ENCODE measurements at regions not wholly inside any gene's neighbourhood (a gene's known extent, or its start where the extent isn't known, plus 50 kb on each side); places are given as distances from the start of the nearest gene placed in this dataset.

DNA sequence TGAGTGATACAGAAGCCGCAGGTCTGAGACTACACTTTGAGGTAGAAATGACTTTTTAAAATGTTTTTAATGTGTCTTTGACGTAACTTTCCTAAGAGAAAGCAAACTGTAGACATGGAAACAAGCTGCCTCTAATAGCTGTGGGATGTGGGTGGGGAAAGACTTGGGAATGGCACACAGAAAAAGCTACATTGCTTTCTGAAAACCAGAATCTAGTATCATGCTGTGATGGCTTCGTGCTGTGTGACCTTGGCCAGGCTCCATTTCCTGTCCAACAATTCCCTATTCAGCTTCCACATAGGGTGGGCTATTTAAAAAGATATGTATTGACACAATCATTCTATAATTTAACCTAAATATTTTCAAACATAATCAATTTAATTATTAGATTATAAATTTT is 909.1 kb downstream of the NCAM2 start:
- H3K4me3 ChIP-seq (ENCODE audit: low read length): no peak overlapping the region
- peaks cover 6% of the 10 kb centered on the region for H3K9me3 ChIP-seq (replicated peaks; ENCODE audit: control insufficient read depth, low read depth, low read length)
- no peak for DNase-seq
- WGBS (ENCODE audit: insufficient coverage): 67% methylated on average over 2 of the region's 3 CpGs
- H3K27ac ChIP-seq (ENCODE audit: low read length): no peak overlapping the region
- H3K27me3 ChIP-seq (ENCODE audit: control insufficient read depth, insufficient read depth, low read length): no peaks in the 10 kb centered on the region
- no peaks in the 10 kb centered on the region for H3K36me3 ChIP-seq (ENCODE audit: control insufficient read depth, insufficient read depth, low read length)
- no peaks in the 10 kb centered on the region for H3K4me1 ChIP-seq (ENCODE audit: control insufficient read depth, insufficient read depth, low read length)

DNA sequence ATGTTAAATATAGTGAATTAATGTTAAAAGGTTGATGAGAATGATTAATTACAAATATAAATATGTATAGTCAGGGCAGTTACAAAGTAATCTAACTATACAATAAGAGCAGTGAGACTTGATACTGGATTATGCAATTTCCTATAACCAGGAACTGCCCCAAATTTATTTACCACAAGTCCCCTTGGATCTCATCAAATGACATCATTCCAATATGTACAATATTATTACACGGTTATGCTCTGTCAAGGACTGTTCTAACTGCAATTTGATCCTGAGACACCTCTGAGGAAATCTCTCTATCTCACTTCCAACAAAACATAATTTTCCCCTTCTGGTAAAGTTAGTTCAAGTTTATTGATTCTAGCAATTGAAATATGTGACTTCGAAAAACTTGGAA is 917.6 kb downstream of the NCAM2 start:
- H3K36me3 ChIP-seq (ENCODE audit: control insufficient read depth, insufficient read depth, low read length): no peaks in the 10 kb centered on the region
- H3K4me1 ChIP-seq (ENCODE audit: control insufficient read depth, insufficient read depth, low read length): no peaks in the 10 kb centered on the region
- WGBS (ENCODE audit: insufficient coverage): no CpG with 5 or more reads among the region's 2 CpGs
- H3K27ac ChIP-seq (ENCODE audit: low read length): no peak overlapping the region
- no peaks in the 10 kb centered on the region for H3K9me3 ChIP-seq (replicated peaks; ENCODE audit: control insufficient read depth, low read depth, low read length)
- H3K4me3 ChIP-seq (ENCODE audit: low read length): no peak overlapping the region
- peak; percentile 73 for DNase-seq
- H3K27me3 ChIP-seq (ENCODE audit: control insufficient read depth, insufficient read depth, low read length): no peaks in the 10 kb centered on the region

DNA sequence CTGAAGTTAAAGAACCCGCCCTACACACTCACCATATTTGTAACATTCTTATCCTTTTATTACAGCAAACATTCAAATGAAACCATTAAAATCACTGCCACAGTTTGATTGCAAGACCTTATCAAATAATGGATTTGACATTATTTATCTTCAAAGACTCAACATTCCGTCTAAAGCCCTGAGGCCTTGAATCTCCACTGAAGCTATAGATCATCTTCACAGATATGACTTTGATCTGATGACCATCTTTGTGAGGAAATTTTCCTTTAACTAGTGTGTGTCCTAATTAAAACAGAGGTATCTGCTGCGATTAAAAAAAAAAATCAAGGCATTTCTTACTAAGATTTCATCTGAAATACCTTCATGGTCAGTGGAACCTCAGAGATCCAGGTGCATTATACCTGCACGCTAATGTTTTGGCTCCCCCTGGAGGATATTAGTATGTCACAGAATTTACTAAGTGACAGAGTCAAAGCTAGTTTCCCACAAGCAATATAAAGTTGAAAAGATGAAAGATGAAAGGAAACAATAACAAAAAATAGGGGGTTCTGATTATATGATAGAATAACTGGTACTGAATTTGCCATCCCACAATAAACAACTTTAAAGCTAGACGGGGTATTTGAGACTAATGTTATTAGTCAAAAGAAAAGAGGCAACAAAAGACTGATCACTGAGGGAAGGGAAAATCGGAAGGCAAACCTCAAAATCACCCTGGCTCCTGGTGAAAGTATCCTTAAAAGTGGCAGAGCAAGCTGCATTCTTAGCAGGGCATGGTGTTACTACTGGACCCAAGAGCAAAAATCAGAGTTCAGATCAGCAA is 923.4 kb downstream of the NCAM2 start:
- WGBS (ENCODE audit: insufficient coverage): 64% methylated on average over 2 of the region's 6 CpGs
- peak; percentile 11 for DNase-seq
- H3K36me3 ChIP-seq (ENCODE audit: control insufficient read depth, insufficient read depth, low read length): no peaks in the 10 kb centered on the region
- H3K9me3 ChIP-seq (replicated peaks; ENCODE audit: control insufficient read depth, low read depth, low read length): no peaks in the 10 kb centered on the region
- H3K27ac ChIP-seq (ENCODE audit: low read length): no peak overlapping the region
- no peaks in the 10 kb centered on the region for H3K4me1 ChIP-seq (ENCODE audit: control insufficient read depth, insufficient read depth, low read length)
- H3K27me3 ChIP-seq (ENCODE audit: control insufficient read depth, insufficient read depth, low read length): no peaks in the 10 kb centered on the region
- H3K4me3 ChIP-seq (ENCODE audit: low read length): no peak overlapping the region

DNA sequence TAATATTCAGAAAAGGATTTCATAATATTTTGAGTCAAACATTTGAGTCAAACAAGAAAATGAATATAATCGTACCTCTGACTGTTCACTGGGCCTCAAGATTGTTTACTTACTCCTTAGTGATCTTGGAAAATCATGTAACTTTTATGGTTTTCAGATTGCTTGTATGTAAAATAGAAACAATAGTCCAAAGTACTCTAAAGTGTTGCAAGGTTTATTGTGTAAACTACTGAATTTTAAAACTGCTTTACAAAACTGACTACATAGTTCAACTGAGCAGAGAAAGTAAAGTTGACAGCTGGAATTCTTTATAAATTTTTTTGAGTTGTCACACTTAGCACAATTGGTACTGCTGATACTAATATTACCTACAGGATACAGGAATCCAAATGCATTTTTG is 931.0 kb downstream of the NCAM2 start:
- Histone ChIP-seq H3K27me3 (ENCODE audit: control insufficient read depth, insufficient read depth, low read length) (no peaks in the 10 kb centered on the region), H3K4me3 (ENCODE audit: low read length) (no peak overlapping the region), H3K36me3 (ENCODE audit: control insufficient read depth, insufficient read depth, low read length) (no peaks in the 10 kb centered on the region), H3K27ac (ENCODE audit: low read length) (no peak overlapping the region), H3K9me3 (replicated peaks; ENCODE audit: control insufficient read depth, low read depth, low read length) (no peaks in the 10 kb centered on the region), H3K4me1 (ENCODE audit: control insufficient read depth, insufficient read depth, low read length) (no peaks in the 10 kb centered on the region)
- WGBS (ENCODE audit: insufficient coverage): no CpG with 5 or more reads among the region's 1 CpG
- DNase-seq: no peak

GRCh38 chr21:21929789-21930188 is 931.6 kb downstream of the NCAM2 start:
- WGBS (ENCODE audit: insufficient coverage): 87% methylated on average over 4 of the region's 4 CpGs
- H3K36me3 ChIP-seq (ENCODE audit: control insufficient read depth, insufficient read depth, low read length): no peaks in the 10 kb centered on the region
- DNase-seq: no peak

DNA sequence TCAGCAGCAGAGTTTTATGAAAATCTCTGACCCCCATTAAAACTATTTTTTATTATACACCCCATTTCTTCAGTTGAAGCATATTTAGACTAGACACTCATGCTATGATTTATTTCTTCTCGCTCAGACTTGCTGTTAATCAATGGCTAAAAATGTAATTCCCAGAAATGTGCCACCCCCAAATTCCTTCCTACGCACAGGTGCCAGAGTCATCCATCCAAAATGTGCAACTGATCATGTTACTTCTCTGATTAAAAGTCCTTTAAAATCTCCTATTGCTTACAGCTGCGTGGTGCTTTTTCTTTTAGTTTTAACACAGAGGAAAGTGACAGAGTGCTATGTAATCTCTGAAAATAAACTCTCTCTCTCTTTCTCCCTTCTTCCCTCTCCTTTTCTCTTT is 954.4 kb downstream of the NCAM2 start:
- H3K36me3 ChIP-seq (ENCODE audit: control insufficient read depth, insufficient read depth, low read length): no peaks in the 10 kb centered on the region
- no peaks in the 10 kb centered on the region for H3K4me1 ChIP-seq (ENCODE audit: control insufficient read depth, insufficient read depth, low read length)
- H3K27me3 ChIP-seq (ENCODE audit: control insufficient read depth, insufficient read depth, low read length): no peaks in the 10 kb centered on the region
- no peak overlapping the region for H3K27ac ChIP-seq (ENCODE audit: low read length)
- peak; percentile 7 for DNase-seq
- H3K9me3 ChIP-seq (replicated peaks; ENCODE audit: control insufficient read depth, low read depth, low read length): peaks cover 2% of the 10 kb centered on the region
- 78% methylated on average over 1 of the region's 3 CpGs for WGBS (ENCODE audit: insufficient coverage)
- H3K4me3 ChIP-seq (ENCODE audit: low read length): no peak overlapping the region

More at GRCh38 chr21:21929789-21930188, 931.6 kb downstream of the NCAM2 start:
- H3K4me1 ChIP-seq (ENCODE audit: control insufficient read depth, insufficient read depth, low read length): no peaks in the 10 kb centered on the region
- no peaks in the 10 kb centered on the region for H3K27me3 ChIP-seq (ENCODE audit: control insufficient read depth, insufficient read depth, low read length)
- no peak overlapping the region for H3K27ac ChIP-seq (ENCODE audit: low read length)
- H3K9me3 ChIP-seq (replicated peaks; ENCODE audit: control insufficient read depth, low read depth, low read length): no peaks in the 10 kb centered on the region
- no peak overlapping the region for H3K4me3 ChIP-seq (ENCODE audit: low read length)

GRCh38 chr21:21955204-21955603 is 957.0 kb downstream of the NCAM2 start:
- Histone ChIP-seq H3K4me1 (ENCODE audit: control insufficient read depth, insufficient read depth, low read length) (no peaks in the 10 kb centered on the region), H3K27ac (ENCODE audit: low read length) (no peak overlapping the region), H3K36me3 (ENCODE audit: control insufficient read depth, insufficient read depth, low read length) (no peaks in the 10 kb centered on the region), H3K9me3 (replicated peaks; ENCODE audit: control insufficient read depth, low read depth, low read length) (no peaks in the 10 kb centered on the region), H3K4me3 (ENCODE audit: low read length) (no peak overlapping the region), H3K27me3 (ENCODE audit: control insufficient read depth, insufficient read depth, low read length) (no peaks in the 10 kb centered on the region)
- WGBS (ENCODE audit: insufficient coverage): no CpG with 5 or more reads among the region's 3 CpGs
- no peak for DNase-seq

- WGBS (ENCODE audit: insufficient coverage): no CpG with 5 or more reads among the region's 1 CpG
- Histone ChIP-seq H3K9me3 (replicated peaks; ENCODE audit: control insufficient read depth, low read depth, low read length) (no peaks in the 10 kb centered on the region), H3K36me3 (ENCODE audit: control insufficient read depth, insufficient read depth, low read length) (no peaks in the 10 kb centered on the region)
Observed at GRCh38 chr21:21957490-21957889, 959.3 kb downstream of the NCAM2 start.

GRCh38 chr21:21963911-21964310 is 965.7 kb downstream of the NCAM2 start:
- Histone ChIP-seq H3K27me3 (ENCODE audit: control insufficient read depth, insufficient read depth, low read length) (no peaks in the 10 kb centered on the region), H3K36me3 (ENCODE audit: control insufficient read depth, insufficient read depth, low read length) (no peaks in the 10 kb centered on the region), H3K27ac (ENCODE audit: low read length) (no peak overlapping the region), H3K4me1 (ENCODE audit: control insufficient read depth, insufficient read depth, low read length) (no peaks in the 10 kb centered on the region), H3K9me3 (replicated peaks; ENCODE audit: control insufficient read depth, low read depth, low read length) (peaks cover 5% of the 10 kb centered on the region), H3K4me3 (ENCODE audit: low read length) (no peak overlapping the region)
- DNase-seq: no peak
- 60% methylated on average over 1 of the region's 1 CpG for WGBS (ENCODE audit: insufficient coverage)

More at GRCh38 chr21:21957490-21957889, 959.3 kb downstream of the NCAM2 start:
- H3K4me1 ChIP-seq (ENCODE audit: control insufficient read depth, insufficient read depth, low read length): no peaks in the 10 kb centered on the region
- no peak overlapping the region for H3K27ac ChIP-seq (ENCODE audit: low read length)
- no peak for DNase-seq
- H3K4me3 ChIP-seq (ENCODE audit: low read length): no peak overlapping the region
- H3K27me3 ChIP-seq (ENCODE audit: control insufficient read depth, insufficient read depth, low read length): no peaks in the 10 kb centered on the region

DNA sequence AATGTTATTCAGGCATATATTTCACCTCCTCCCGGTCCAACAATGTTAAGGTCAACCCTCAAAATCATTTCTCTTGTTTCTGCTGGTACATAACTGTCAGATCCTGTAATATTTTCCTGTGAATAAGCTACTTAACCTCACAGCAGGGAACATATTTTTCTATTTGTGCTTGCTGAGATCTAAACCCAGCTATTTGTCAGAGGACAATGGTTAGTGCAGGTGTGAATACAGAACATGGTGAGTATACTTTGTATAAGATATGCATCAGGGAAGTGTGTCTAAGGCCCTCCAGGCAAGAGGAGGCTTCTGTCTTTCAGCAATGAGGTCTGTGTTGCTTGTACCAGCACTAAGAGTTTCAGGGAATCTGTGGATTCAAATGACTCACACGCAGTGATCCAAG is 970.6 kb downstream of the NCAM2 start:
- H3K36me3 ChIP-seq (ENCODE audit: control insufficient read depth, insufficient read depth, low read length): no peaks in the 10 kb centered on the region
- DNase-seq: no peak
- WGBS (ENCODE audit: insufficient coverage): no CpG with 5 or more reads among the region's 2 CpGs
- H3K9me3 ChIP-seq (replicated peaks; ENCODE audit: control insufficient read depth, low read depth, low read length): peaks cover 4% of the 10 kb centered on the region
- H3K27me3 ChIP-seq (ENCODE audit: control insufficient read depth, insufficient read depth, low read length): no peaks in the 10 kb centered on the region
- H3K27ac ChIP-seq (ENCODE audit: low read length): no peak overlapping the region
- H3K4me1 ChIP-seq (ENCODE audit: control insufficient read depth, insufficient read depth, low read length): peaks cover 2% of the 10 kb centered on the region
- H3K4me3 ChIP-seq (ENCODE audit: low read length): no peak overlapping the region

Data from muscle of leg (tissue), 3 donors.